ENCODE measurements at regions not wholly inside any gene's neighbourhood (a gene's known extent, or its start where the extent isn't known, plus 50 kb on each side); places are given as distances from the start of the nearest gene placed in this dataset.
"Not testable (repeated sequence)": the region's sequence is repeated elsewhere in the genome, so short reads cannot be mapped to it uniquely, and the experiment has no call there.

DNA sequence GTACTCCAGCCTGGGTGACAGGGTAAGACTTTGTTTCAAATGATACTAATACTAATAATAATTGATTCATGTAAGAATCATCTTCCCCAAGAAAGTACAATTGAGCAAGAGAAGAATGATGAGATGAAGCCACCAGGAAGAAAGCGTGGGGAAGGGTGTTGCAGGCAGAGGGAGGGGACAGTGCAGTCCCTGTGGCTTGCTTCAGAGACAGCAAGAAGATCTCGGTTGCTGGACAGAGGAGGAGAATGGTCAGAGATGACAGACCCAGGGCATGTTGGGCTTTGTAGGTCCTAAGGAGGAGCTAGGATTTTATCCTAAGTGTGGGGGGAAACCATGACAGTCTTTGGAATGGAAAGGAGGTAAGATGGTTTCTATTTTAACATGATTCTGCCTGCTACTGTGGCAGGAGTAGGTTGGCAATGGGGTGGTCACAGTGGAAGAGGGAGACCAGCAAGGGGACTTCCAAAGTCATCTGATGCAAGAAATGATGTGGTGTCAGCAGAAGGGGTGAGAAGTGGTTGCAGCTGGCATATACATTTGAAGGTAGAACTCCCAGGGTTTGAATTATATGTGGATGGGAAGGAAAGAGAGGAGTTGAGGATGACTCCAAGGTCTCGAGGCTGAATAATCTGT, 293.4 kb downstream of the NPIPA7 start:
- TF ChIP-seq, protein P1, sequence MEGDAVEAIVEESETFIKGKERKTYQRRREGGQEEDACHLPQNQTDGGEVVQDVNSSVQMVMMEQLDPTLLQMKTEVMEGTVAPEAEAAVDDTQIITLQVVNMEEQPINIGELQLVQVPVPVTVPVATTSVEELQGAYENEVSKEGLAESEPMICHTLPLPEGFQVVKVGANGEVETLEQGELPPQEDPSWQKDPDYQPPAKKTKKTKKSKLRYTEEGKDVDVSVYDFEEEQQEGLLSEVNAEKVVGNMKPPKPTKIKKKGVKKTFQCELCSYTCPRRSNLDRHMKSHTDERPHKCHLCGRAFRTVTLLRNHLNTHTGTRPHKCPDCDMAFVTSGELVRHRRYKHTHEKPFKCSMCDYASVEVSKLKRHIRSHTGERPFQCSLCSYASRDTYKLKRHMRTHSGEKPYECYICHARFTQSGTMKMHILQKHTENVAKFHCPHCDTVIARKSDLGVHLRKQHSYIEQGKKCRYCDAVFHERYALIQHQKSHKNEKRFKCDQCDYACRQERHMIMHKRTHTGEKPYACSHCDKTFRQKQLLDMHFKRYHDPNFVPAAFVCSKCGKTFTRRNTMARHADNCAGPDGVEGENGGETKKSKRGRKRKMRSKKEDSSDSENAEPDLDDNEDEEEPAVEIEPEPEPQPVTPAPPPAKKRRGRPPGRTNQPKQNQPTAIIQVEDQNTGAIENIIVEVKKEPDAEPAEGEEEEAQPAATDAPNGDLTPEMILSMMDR (conservative IDR thresholded peaks at IDR 0.05; ENCODE audit: low read depth, low read length) = not testable (repeated sequence)
- not testable (repeated sequence) for TF ChIP-seq CHD1 (IDR thresholded peaks at IDR 0.05; ENCODE audit: low read depth, low read length); POLR2A (IDR thresholded peaks at IDR 0.05; ENCODE audit: low read depth, low read length); RAD21 (IDR thresholded peaks at IDR 0.05; ENCODE audit: low read length); FOS (IDR thresholded peaks at IDR 0.05; ENCODE audit: low read depth, low read length); BHLHE40 (IDR thresholded peaks at IDR 0.05; ENCODE audit: low read depth, low read length); RFX5 (IDR thresholded peaks at IDR 0.05; ENCODE audit: low read depth, low read length); MAZ (IDR thresholded peaks at IDR 0.05; ENCODE audit: borderline replicate concordance, low read depth, low read length)
